ENCODE measurements at regions not wholly inside any gene's neighbourhood (a gene's known extent, or its start where the extent isn't known, plus 50 kb on each side); places are given as distances from the start of the nearest gene placed in this dataset.
A peak's percentile ranks its signal among the peaks of the same experiment; 100 is the strongest.

- H3K27ac ChIP-seq (ENCODE audit: low read depth in 1 of 2, low read length in 2 of 2), result no peak overlapping the region
- H3K4me1 ChIP-seq (ENCODE audit: control insufficient read depth in 1 of 2, insufficient read depth in 2 of 2, low read length in 2 of 2), result peaks cover 2 to 3% of the 10 kb centered on the region in 2 donors
- no peak overlapping the region for H2AFZ ChIP-seq (ENCODE audit: insufficient read depth, low read depth, low read length, poor library complexity, severe bottlenecking)
- no peaks in the 10 kb centered on the region for H3K36me3 ChIP-seq (replicated peaks in 1 of 2; ENCODE audit: control insufficient read depth in 1 of 2, insufficient read depth in 2 of 2, low read length in 2 of 2)
- H3K9ac ChIP-seq (ENCODE audit: insufficient read depth, low read length, poor library complexity, severe bottlenecking), result no peak overlapping the region
- no peaks in the 10 kb centered on the region for H3K79me2 ChIP-seq (ENCODE audit: insufficient read depth, low read length)
- WGBS (ENCODE audit: insufficient coverage), result 85% methylated on average over 5 of the region's 9 CpGs
- H3K4me3 ChIP-seq (replicated peaks in 1 of 3; ENCODE audit: low read depth in 2 of 3, low read length in 3 of 3), result no peak overlapping the region
- Mint-ChIP-seq H3K36me3 (peaks cover 0 to 2% of the 10 kb centered on the region in 2 donors), H3K9me3 (no peaks in the 10 kb centered on the region), H3K27me3 (ENCODE audit: low read depth in 3 of 3) (peaks cover 0 to 5% (median 0%) of the 10 kb centered on the region in 3 donors), H3K4me3 (no peak overlapping the region), H3K27ac (peak overlapping the region in 1 of 7 donors; percentile 77), H3K4me1 (peaks cover 6% of the 10 kb centered on the region)
- no peak overlapping the region for H3K4me2 ChIP-seq (replicated peaks; ENCODE audit: extremely low read depth, low read length, poor library complexity, severe bottlenecking)
- H4K20me1 ChIP-seq (ENCODE audit: insufficient read depth, low read length), result no peaks in the 10 kb centered on the region
- intact Hi-C loops (cut with micrococcal nuclease), result no loop called here
- TF ChIP-seq CTCF (IDR thresholded peaks at IDR 0.05), result no peak
- DNase-seq, result peak in 1 of 3 donors; percentile 22
- H3K9me3 ChIP-seq (replicated peaks in 1 of 2; ENCODE audit: control insufficient read depth in 1 of 2, insufficient read depth in 1 of 2, low read length in 2 of 2), result no peaks in the 10 kb centered on the region
- no peaks in the 10 kb centered on the region for H3K27me3 ChIP-seq (ENCODE audit: control insufficient read depth in 2 of 2, insufficient read depth in 2 of 2, low read length in 2 of 2)
These were observed 464.3 kb upstream of the ID2 start for GRCh38 chr2:8217468-8218030.

- no peaks in the 10 kb centered on the region for H3K9me3 ChIP-seq (replicated peaks in 1 of 2; ENCODE audit: control insufficient read depth in 1 of 2, insufficient read depth in 1 of 2, low read length in 2 of 2)
- H3K36me3 ChIP-seq (replicated peaks in 1 of 2; ENCODE audit: control insufficient read depth in 1 of 2, insufficient read depth in 2 of 2, low read length in 2 of 2), result no peaks in the 10 kb centered on the region
- TF ChIP-seq CTCF (IDR thresholded peaks at IDR 0.05), result no peak
- Mint-ChIP-seq H3K27me3 (ENCODE audit: low read depth in 3 of 3) (peaks cover 0 to 5% (median 0%) of the 10 kb centered on the region in 3 donors), H3K27ac (no peak overlapping the region), H3K4me1 (peaks cover 2% of the 10 kb centered on the region), H3K36me3 (peaks cover 0 to 2% of the 10 kb centered on the region in 2 donors), H3K4me3 (no peak overlapping the region), H3K9me3 (no peaks in the 10 kb centered on the region)
- 92% methylated on average over 6 of the region's 8 CpGs for WGBS (ENCODE audit: insufficient coverage)
- intact Hi-C loops (cut with micrococcal nuclease), result no loop called here
- H3K27me3 ChIP-seq (ENCODE audit: control insufficient read depth in 2 of 2, insufficient read depth in 2 of 2, low read length in 2 of 2), result no peaks in the 10 kb centered on the region
- H3K4me3 ChIP-seq (replicated peaks in 1 of 3; ENCODE audit: low read depth in 2 of 3, low read length in 3 of 3), result no peak overlapping the region
- H3K9ac ChIP-seq (ENCODE audit: insufficient read depth, low read length, poor library complexity, severe bottlenecking), result no peak overlapping the region
- peaks cover 0 to 1% of the 10 kb centered on the region in 2 donors for H3K4me1 ChIP-seq (ENCODE audit: control insufficient read depth in 1 of 2, insufficient read depth in 2 of 2, low read length in 2 of 2)
- DNase-seq, result no peak
- no peaks in the 10 kb centered on the region for H3K79me2 ChIP-seq (ENCODE audit: insufficient read depth, low read length)
- no peaks in the 10 kb centered on the region for H4K20me1 ChIP-seq (ENCODE audit: insufficient read depth, low read length)
- no peak overlapping the region for H3K27ac ChIP-seq (ENCODE audit: low read depth in 1 of 2, low read length in 2 of 2)
- no peak overlapping the region for H3K4me2 ChIP-seq (replicated peaks; ENCODE audit: extremely low read depth, low read length, poor library complexity, severe bottlenecking)
- H2AFZ ChIP-seq (ENCODE audit: insufficient read depth, low read depth, low read length, poor library complexity, severe bottlenecking), result no peak overlapping the region
These were observed 462.8 kb upstream of the ID2 start for GRCh38 chr2:8219096-8219495.

Data from CD14-positive monocyte (primary cell).